Mammary epithelial cell (primary cell): ENCODE measurements at regions not wholly inside any gene's neighbourhood (a gene's known extent, or its start where the extent isn't known, plus 50 kb on each side); places are given as distances from the start of the nearest gene placed in this dataset.

Source experiments
- EZH2 ChIP-seq: IDR thresholded peaks from 2 replicates; pipeline ENCODE4 v1.6.1; 2012; ENCODE audit warnings: low read length, inconsistent platforms, borderline replicate concordance
- TF ChIP-seq, protein P1 (sequence below), 2 donors: IDR thresholded peaks in 1 of 2; conservative IDR thresholded peaks in 1 of 2; 2 replicates each; pipeline ENCODE4 v1.5.1; 2011 to 2012; ENCODE audit warnings: inconsistent platforms in 2 of 2, low read length in 2 of 2, mild to moderate bottlenecking in 2 of 2, control low read depth in 1 of 2, low read depth in 1 of 2; ENCODE audit not compliant: insufficient read depth in 1 of 2; ENCODE audit errors: extremely low read depth in 1 of 2

DNA sequence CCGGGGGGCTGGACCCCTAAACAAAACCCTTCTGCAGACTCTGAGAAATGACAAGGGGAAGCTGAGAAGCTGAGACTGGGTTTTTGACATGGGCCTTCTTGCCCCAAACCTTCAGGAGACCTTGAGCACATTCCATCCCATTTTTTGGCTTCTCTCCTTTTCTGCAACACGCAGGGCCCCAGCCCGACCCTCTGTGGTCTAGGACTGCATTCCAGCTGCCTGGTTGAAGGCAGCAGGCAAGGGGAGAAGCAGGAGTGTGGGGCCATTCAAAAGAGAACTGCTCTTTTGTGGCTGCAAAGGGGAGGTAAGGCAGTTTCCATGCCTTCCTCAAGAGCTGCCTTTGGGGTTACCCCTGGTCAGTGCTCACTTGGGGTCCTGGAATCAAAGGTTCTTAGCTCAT is 263.0 kb downstream of the TLE3 start:
- no peak for TF ChIP-seq EZH2
- TF ChIP-seq, protein P1, sequence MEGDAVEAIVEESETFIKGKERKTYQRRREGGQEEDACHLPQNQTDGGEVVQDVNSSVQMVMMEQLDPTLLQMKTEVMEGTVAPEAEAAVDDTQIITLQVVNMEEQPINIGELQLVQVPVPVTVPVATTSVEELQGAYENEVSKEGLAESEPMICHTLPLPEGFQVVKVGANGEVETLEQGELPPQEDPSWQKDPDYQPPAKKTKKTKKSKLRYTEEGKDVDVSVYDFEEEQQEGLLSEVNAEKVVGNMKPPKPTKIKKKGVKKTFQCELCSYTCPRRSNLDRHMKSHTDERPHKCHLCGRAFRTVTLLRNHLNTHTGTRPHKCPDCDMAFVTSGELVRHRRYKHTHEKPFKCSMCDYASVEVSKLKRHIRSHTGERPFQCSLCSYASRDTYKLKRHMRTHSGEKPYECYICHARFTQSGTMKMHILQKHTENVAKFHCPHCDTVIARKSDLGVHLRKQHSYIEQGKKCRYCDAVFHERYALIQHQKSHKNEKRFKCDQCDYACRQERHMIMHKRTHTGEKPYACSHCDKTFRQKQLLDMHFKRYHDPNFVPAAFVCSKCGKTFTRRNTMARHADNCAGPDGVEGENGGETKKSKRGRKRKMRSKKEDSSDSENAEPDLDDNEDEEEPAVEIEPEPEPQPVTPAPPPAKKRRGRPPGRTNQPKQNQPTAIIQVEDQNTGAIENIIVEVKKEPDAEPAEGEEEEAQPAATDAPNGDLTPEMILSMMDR (conservative IDR thresholded peaks at IDR 0.05 in 1 of 2, IDR thresholded peaks at IDR 0.05 in 1 of 2; ENCODE audit: extremely low read depth in 1 of 2, insufficient read depth in 1 of 2, low read depth in 1 of 2, low read length in 2 of 2): no peak
